ENCODE measurements at regions not wholly inside any gene's neighbourhood (a gene's known extent, or its start where the extent isn't known, plus 50 kb on each side); places are given as distances from the start of the nearest gene placed in this dataset.

GRCh38 chr2:497770-498492, 179.3 kb downstream of the TMEM18 start:
- DNase-seq (ENCODE audit: low read depth): no peak
- H3K4me3 ChIP-seq (ENCODE audit: low read depth, low read length): no peak overlapping the region
- no peak for TF ChIP-seq CTCF (IDR thresholded peaks at IDR 0.05; ENCODE audit: insufficient read depth, low read depth, low read length, missing control alignments)

GRCh38 chr2:496729-497128, 180.5 kb downstream of the TMEM18 start:
- no peak for DNase-seq (ENCODE audit: low read depth)
- no peak for TF ChIP-seq CTCF (IDR thresholded peaks at IDR 0.05; ENCODE audit: insufficient read depth, low read depth, low read length, missing control alignments)
- no peak overlapping the region for H3K4me3 ChIP-seq (ENCODE audit: low read depth, low read length)

GRCh38 chr2:495745-496275, 181.4 kb downstream of the TMEM18 start:
- TF ChIP-seq CTCF (IDR thresholded peaks at IDR 0.05; ENCODE audit: insufficient read depth, low read depth, low read length, missing control alignments): no peak
- DNase-seq (ENCODE audit: low read depth): no peak
- H3K4me3 ChIP-seq (ENCODE audit: low read depth, low read length): no peak overlapping the region

GRCh38 chr2:494853-495252, 182.4 kb downstream of the TMEM18 start:
- TF ChIP-seq CTCF (IDR thresholded peaks at IDR 0.05; ENCODE audit: insufficient read depth, low read depth, low read length, missing control alignments): no peak
- DNase-seq (ENCODE audit: low read depth): no peak
- no peak overlapping the region for H3K4me3 ChIP-seq (ENCODE audit: low read depth, low read length)

GRCh38 chr2:493228-493627, 184.0 kb downstream of the TMEM18 start:
- no peak for TF ChIP-seq CTCF (IDR thresholded peaks at IDR 0.05; ENCODE audit: insufficient read depth, low read depth, low read length, missing control alignments)
- DNase-seq (ENCODE audit: low read depth): no peak
- no peak overlapping the region for H3K4me3 ChIP-seq (ENCODE audit: low read depth, low read length)

GRCh38 chr2:492178-492577, 185.0 kb downstream of the TMEM18 start:
- no peak overlapping the region for H3K4me3 ChIP-seq (ENCODE audit: low read depth, low read length)
- TF ChIP-seq CTCF (IDR thresholded peaks at IDR 0.05; ENCODE audit: insufficient read depth, low read depth, low read length, missing control alignments): no peak
- DNase-seq (ENCODE audit: low read depth): no peak

GRCh38 chr2:489838-490237, 187.4 kb downstream of the TMEM18 start:
- no peak overlapping the region for H3K4me3 ChIP-seq (ENCODE audit: low read depth, low read length)
- no peak for DNase-seq (ENCODE audit: low read depth)
- no peak for TF ChIP-seq CTCF (IDR thresholded peaks at IDR 0.05; ENCODE audit: insufficient read depth, low read depth, low read length, missing control alignments)
